HS-27A (cell line): ENCODE measurements at regions not wholly inside any gene's neighbourhood (a gene's known extent, or its start where the extent isn't known, plus 50 kb on each side); places are given as distances from the start of the nearest gene placed in this dataset.

Source experiments
- DNase-seq: peaks from one replicate; pipeline ENCODE4 v3.0.0-alpha.2; 2012; ENCODE audit warnings: low read depth, missing footprints

- no peak for DNase-seq
Measured at GRCh38 chr6:137269803-137270202, 50.6 kb upstream of the IFNGR1 start.

- no peak for DNase-seq
Measured at GRCh38 chr6:137269347-137269746, 50.2 kb upstream of the IFNGR1 start.
